Activated CD4-positive, alpha-beta T cell treated with anti-CD3 and anti-CD28 coated beads, Interleukin-2, amount 50 U/mL, for 48 hours (primary cell): ENCODE measurements at regions not wholly inside any gene's neighbourhood (a gene's known extent, or its start where the extent isn't known, plus 50 kb on each side); places are given as distances from the start of the nearest gene placed in this dataset.
"Not testable (repeated sequence)": the region's sequence is repeated elsewhere in the genome, so short reads cannot be mapped to it uniquely, and the experiment has no call there.

ENCODE experiments used
- DNase-seq, 2 experiments: peaks; one replicate each; pipeline ENCODE4 v3.0.0-alpha.2; 2020

- no peak for DNase-seq
Observed at GRCh38 chr12:90828621-90829020, 126.4 kb downstream of the CCER1 start.

- no peak for DNase-seq
Observed at GRCh38 chr12:90827567-90827966, 127.4 kb downstream of the CCER1 start.

GRCh38 chr12:90826036-90826435 is 128.9 kb downstream of the CCER1 start:
- DNase-seq = no peak

- DNase-seq = no peak
Observed at GRCh38 chr12:90823859-90824258, 131.1 kb downstream of the CCER1 start.

GRCh38 chr12:90819709-90820108 is 135.3 kb downstream of the CCER1 start:
- no peak for DNase-seq

- DNase-seq = no peak
Observed at GRCh38 chr12:90816353-90817089, 138.5 kb downstream of the CCER1 start.

GRCh38 chr12:90809940-90810339 is 145.0 kb downstream of the CCER1 start:
- no peak for DNase-seq

- DNase-seq = no peak
Observed at GRCh38 chr12:90808568-90808967, 146.4 kb downstream of the CCER1 start.

GRCh38 chr12:90802727-90803126 is 152.2 kb downstream of the CCER1 start:
- no peak for DNase-seq

GRCh38 chr12:90801776-90802175 is 153.2 kb downstream of the CCER1 start:
- no peak for DNase-seq

- DNase-seq = no peak
Observed at GRCh38 chr12:90794212-90794611, 160.8 kb downstream of the CCER1 start.

GRCh38 chr12:90792718-90793117 is 162.3 kb downstream of the CCER1 start:
- not testable (repeated sequence) for DNase-seq

GRCh38 chr12:90791445-90791844 is 163.5 kb downstream of the CCER1 start:
- DNase-seq = no peak

- DNase-seq = no peak
Observed at GRCh38 chr12:90790747-90791146, 164.2 kb downstream of the CCER1 start.

- DNase-seq = no peak
Observed at GRCh38 chr12:90773491-90773890, 181.5 kb downstream of the CCER1 start.

GRCh38 chr12:90770861-90771260 is 184.1 kb downstream of the CCER1 start:
- no peak for DNase-seq

GRCh38 chr12:90757957-90758356 is 197.0 kb downstream of the CCER1 start:
- DNase-seq = no peak

- DNase-seq = no peak
Observed at GRCh38 chr12:90745211-90745610, 209.8 kb downstream of the CCER1 start.

- no peak for DNase-seq
Observed at GRCh38 chr12:90741611-90742010, 213.4 kb downstream of the CCER1 start.

- DNase-seq = no peak
Observed at GRCh38 chr12:90729736-90730135, 225.2 kb downstream of the CCER1 start.

- no peak for DNase-seq
Observed at GRCh38 chr12:90712671-90713070, 242.3 kb downstream of the CCER1 start.

GRCh38 chr12:90710711-90711110 is 244.3 kb downstream of the CCER1 start:
- no peak for DNase-seq

GRCh38 chr12:90706036-90706435 is 248.9 kb downstream of the CCER1 start:
- no peak for DNase-seq

GRCh38 chr12:90695415-90695814 is 259.6 kb downstream of the CCER1 start:
- no peak for DNase-seq

GRCh38 chr12:90690120-90690519 is 264.9 kb downstream of the CCER1 start:
- no peak for DNase-seq
